OCI-LY1 (cell line): ENCODE measurements at regions not wholly inside any gene's neighbourhood (a gene's known extent, or its start where the extent isn't known, plus 50 kb on each side); places are given as distances from the start of the nearest gene placed in this dataset.

ENCODE experiments used
- CTCF ChIP-seq: fragments of 200-600 bp; sonication (generic), shearing (Covaris generic); IDR thresholded peaks from 2 replicates; pipeline ENCODE4 v1.5.1; 2017; ENCODE audit warnings: mild to moderate bottlenecking, antibody characterized with exemption, low read length, moderate library complexity, mixed read lengths
- EZH2 ChIP-seq: fragments of 200-600 bp; sonication (generic), shearing (Covaris generic); IDR thresholded peaks from 2 replicates; pipeline ENCODE4 v1.8.0; 2017; ENCODE audit warnings: borderline replicate concordance, mixed run types, mild to moderate bottlenecking, antibody characterized with exemption, low read length, moderate library complexity, mixed read lengths

DNA sequence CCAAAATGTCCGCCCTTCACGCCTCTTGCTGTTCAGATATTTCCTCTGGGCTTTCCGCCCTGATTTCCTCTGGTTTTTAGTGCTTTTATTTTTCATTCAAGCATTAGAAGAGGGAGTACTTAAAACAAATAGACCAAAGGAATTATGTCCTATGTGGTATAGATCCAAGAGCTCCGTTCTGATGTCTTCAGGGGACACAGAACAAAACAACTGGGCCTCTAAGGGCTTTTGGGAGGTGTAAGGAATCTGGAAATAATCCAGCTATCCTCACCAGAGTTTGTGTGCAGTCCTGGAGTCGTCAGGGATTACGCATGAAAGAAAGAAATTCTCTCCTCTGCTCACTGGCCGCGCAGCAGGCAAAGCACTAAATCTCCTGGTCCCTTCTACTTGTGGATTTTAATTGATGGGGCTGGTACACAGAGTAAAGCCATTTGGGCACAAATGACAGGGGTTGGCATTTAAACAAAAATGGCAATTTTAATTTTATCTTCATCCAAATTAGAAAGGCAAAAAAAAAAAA lies 999.2 kb downstream of the ADGRL3 start:
- no peak for TF ChIP-seq CTCF
- TF ChIP-seq EZH2: no peak
